ENCODE measurements at regions not wholly inside any gene's neighbourhood (a gene's known extent, or its start where the extent isn't known, plus 50 kb on each side); places are given as distances from the start of the nearest gene placed in this dataset.

DNA sequence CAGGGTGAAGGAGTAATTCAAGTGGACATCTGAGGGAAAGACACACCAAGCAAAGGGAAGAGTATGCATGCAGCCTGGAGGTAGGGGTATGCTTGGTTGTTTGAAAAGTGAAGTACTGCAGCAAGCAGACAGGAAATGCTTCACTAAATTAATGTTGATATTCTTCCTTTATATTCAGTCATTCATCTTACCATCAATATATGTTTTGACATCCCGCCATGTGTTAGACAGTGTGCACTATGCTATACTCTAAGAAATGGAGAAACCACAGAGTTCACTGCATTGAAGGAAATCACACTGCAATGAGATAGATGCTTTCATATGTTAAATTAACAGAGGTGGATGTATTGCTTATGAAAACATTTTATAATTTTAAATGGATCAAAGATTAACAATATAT, 82.9 kb downstream of the HSPA13 start:
- TF ChIP-seq EZH2 (IDR thresholded peaks at IDR 0.05; ENCODE audit: borderline replicate concordance, insufficient read depth, low read length, poor library complexity, severe bottlenecking): no peak
- TF ChIP-seq EP300 (conservative IDR thresholded peaks at IDR 0.05; ENCODE audit: poor library complexity, severe bottlenecking): peak; percentile 77
- peak; percentile 67 for TF ChIP-seq POLR2AphosphoS5 (IDR thresholded peaks at IDR 0.05)
- TF ChIP-seq, protein P1, sequence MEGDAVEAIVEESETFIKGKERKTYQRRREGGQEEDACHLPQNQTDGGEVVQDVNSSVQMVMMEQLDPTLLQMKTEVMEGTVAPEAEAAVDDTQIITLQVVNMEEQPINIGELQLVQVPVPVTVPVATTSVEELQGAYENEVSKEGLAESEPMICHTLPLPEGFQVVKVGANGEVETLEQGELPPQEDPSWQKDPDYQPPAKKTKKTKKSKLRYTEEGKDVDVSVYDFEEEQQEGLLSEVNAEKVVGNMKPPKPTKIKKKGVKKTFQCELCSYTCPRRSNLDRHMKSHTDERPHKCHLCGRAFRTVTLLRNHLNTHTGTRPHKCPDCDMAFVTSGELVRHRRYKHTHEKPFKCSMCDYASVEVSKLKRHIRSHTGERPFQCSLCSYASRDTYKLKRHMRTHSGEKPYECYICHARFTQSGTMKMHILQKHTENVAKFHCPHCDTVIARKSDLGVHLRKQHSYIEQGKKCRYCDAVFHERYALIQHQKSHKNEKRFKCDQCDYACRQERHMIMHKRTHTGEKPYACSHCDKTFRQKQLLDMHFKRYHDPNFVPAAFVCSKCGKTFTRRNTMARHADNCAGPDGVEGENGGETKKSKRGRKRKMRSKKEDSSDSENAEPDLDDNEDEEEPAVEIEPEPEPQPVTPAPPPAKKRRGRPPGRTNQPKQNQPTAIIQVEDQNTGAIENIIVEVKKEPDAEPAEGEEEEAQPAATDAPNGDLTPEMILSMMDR (IDR thresholded peaks at IDR 0.05; ENCODE audit: poor library complexity, severe bottlenecking): no peak
- no peak for TF ChIP-seq SMC3 (conservative IDR thresholded peaks at IDR 0.05; ENCODE audit: poor library complexity)

Data from neural cell (in vitro differentiated cells).